NCI-H1436 treated with DMSO at 0.1 percent for 48 hours (cell line): ENCODE measurements at regions not wholly inside any gene's neighbourhood (a gene's known extent, or its start where the extent isn't known, plus 50 kb on each side); places are given as distances from the start of the nearest gene placed in this dataset.
"Not testable (repeated sequence)": the region's sequence is repeated elsewhere in the genome, so short reads cannot be mapped to it uniquely, and the experiment has no call there.

ENCODE experiments used
- DNase-seq: peaks from one replicate; lab custom pipeline; 2025; lab: John Stamatoyannopoulos, UW

DNA sequence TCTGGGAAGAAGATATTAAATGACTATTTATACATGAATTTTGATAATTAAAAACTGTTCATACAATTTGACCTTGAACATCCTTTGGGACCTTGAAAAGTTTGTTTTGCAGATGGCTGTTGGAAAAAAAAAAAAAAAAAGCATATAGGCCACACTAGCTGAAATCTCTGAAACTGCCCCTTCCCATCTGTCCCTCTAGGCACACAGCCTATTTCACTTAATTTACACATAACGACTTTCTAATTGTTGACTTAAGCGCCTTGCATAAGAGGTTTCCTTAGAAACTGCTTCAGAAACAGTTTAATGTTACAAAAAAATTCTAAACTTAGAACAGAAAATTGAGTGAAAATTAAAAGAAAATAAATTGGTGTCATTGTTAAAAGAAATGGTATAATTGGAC lies 131.0 kb downstream of the COX18 start:
- DNase-seq, result no peak

DNA sequence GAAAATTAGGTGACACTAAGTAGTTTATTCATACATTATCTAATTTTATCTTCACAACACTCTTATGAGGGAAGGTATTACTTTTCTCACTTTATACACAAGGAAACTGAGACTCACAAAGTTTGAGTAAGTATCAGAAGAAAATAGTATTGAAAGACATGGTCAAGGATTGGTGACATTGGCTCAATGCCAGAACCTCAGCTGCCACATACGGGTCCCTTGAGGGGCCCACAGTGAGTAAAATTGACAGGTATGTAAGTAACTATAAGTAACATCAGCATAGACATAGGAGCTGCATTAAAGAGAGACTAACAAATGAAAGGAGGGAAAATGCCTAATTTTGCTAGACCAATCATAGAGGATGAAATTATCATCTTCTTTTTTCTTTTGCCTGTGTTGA lies 134.1 kb downstream of the COX18 start:
- DNase-seq, result no peak

DNA sequence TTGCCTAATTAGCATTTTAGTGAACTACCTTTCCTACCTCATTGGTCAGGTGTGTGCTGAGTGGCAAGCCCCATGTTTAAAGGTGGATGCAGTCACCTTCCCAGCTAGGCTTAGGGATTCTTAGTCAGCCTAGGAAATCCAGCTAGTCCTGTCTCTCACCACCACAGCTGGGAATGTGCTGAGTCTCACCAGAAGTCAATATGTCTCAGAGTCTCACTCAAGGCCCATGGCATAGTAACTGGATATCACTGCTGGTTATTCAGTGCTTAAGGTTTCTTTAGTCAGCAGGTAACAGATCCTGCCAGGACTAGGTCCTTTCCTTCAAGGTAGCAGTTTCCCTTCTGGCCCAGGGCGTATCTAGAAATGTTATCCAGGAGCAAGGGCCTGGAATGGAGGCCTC lies 136.5 kb downstream of the COX18 start:
- no peak for DNase-seq

DNA sequence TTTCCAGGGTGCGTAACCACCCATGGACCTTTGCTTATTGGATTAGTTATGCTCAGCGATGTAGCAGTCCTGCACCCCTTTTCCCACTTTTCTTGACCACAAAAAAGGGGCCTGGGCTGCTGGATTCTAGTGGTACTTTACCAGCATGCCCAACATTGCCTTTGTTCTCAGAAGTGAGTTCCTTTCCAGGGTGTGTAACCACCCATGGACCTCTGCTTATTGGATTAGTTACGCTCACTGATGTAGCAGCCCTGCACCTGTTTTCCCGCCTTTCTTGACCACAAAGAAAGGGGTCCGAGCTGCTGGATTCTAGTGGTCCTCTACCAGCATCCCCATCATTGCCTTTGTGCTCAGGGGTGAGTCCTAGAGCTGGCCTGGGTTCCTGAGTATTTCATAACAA lies 138.2 kb downstream of the COX18 start:
- no peak for DNase-seq

DNA sequence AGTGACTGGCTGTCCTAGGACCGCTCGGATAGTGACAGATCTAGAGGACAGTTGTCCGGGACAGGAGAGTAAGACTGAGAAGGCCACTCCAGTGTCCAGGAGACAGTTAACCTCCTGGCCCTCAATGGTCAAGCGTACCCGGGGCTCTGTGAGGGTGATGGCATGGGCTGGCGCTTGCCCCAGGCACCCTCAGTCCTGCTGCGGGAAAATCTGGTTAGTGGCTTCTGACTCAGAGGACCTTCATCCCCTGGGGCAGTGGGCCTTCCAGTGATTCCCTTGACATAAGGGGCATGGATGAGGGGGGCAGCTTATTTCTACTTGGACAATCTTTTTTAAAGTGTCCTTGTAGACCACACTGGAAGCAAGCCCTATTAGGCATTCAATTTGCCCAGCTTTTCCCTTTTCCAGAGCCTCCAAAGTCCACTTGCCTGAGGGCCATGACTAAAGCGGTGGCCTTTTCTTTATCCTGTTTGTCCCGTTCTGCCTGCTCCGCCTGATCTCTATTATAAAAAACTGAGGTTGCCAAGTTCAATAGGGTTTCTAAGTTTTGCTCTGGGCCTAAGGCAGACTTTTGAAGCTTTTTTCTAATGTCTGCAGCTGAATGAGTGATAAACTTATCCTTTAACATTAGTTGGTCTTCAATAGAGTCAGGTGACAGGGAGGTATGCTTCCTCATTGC lies 139.8 kb downstream of the COX18 start:
- not testable (repeated sequence) for DNase-seq

DNA sequence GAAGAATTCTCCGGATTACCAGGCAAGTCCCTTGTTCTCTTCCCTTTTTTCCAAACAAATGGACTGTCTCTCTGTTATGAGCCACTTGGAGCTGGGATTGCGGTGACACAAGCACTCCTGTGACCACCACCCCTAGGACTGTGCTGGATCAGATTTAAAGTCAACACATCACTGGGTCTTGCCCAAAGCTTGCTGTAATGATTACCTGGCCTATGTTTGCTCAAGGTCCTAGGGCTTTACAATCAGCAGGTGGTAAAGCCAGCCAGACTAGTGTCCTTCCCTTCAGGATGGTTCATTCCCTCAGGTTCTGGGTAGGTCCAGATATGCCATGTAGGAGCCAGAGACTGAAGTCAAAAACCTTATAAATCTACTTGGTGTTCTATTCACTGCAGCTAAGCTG lies 144.7 kb downstream of the COX18 start:
- DNase-seq, result no peak

DNA sequence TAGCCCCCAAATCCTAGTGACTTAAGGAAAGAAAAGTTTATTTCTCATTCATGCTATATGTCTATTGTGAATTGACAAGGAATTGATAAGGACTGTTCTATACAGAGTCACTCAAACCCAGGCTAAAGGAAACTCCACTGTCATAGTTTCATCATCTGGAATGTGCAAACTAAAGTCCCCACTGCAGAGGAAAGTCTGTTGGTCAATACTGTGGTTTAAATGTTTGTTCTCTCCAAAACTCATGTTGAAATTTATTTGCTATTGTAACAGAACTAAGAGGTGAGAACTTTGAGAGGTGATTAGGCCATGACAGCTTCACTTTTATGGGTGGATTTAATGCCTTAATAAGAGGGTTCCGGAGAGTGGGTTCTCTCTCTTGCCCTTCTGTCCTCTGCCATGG lies 149.6 kb downstream of the COX18 start:
- no peak for DNase-seq

DNA sequence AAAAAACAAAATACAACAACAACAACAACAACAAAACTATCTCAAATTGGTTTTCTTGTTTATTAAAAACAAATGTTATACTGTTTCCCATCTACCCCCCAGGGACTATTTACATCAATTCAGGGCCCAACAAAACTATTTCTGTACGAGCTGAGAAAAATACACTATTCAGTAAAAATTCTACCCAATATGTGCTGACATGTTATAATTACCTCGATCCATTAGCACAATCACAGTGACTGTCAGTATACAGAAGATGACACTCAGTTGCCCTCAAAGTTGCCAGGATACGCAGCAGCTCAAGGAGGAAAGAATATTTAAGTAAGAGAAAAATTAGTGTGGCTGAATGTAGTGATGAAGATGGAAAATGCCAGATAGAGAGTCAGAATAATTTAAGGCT lies 150.1 kb downstream of the COX18 start:
- no peak for DNase-seq

DNA sequence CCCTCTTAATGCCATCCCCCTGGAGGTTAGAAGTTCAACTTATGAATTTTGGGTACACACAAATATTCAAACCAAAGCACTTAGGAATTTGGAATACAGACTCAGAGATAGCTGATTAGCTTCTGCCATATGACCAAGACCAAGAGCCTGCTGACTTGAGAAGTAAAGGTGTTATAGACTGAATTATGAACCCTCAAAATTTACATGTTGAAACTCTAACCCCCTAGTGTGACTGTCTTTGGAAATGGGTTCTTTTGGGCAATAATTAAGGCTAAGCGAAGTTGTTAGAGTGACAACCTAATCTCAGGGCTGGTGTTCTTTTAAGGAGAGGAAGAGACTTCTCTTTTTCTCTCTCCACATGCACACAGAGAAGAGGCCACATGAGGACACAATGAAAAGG lies 151.2 kb downstream of the COX18 start:
- DNase-seq, result no peak

DNA sequence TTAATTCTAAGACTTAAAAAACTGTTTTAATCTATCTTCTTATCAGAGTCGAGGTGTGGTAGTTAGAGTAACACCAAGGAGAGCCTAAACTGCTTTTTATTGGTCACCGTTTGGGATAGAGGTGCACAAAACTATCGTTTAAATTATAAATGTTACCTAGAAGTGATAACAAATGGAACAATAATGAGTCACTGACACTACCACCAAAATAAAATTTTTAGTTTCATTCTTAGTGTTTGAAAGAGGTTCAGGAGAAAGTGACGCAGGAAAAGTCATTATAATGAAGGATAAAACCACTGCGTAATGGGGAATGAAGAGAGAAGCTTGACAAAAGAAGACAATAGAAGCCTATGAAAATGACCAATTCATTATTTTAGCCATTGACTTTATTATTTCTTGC lies 158.2 kb downstream of the COX18 start:
- no peak for DNase-seq

DNA sequence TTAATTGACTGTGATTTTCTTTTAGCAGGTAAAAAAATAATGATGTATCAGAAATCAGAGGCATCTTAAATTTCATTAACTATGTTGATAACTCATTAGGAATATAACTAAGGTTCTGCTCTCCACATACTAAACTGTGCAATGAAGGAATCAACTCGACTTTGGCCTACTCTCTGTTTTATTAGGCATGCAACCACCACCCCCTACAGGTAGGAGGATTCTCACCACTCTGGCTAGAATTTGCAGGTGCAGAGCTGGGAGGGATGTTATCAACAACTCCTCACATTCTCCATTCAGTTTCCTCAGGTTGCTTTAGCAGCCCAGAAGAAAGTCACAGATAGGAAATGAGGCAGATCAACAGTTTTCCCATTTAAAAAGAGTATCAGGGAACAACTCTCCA lies 160.1 kb downstream of the COX18 start:
- no peak for DNase-seq

DNA sequence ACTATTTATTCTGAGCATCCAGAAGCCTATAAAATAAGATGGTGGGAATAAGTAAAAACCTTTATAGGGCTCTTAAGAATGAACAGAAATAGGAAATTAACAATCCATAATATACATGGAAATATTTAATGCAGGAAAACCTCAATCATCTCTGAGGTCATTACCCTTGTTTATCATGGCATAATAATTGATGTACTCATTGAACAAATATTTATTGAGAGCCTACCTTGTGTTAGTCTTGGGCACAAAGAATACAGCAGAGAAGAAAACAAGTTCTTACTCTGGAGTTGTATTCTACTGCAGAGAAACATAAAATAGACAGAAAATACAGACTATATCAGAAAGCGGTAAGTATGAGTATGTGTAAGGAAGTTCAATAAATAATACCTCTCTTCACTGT lies 167.2 kb downstream of the COX18 start:
- DNase-seq, result no peak

DNA sequence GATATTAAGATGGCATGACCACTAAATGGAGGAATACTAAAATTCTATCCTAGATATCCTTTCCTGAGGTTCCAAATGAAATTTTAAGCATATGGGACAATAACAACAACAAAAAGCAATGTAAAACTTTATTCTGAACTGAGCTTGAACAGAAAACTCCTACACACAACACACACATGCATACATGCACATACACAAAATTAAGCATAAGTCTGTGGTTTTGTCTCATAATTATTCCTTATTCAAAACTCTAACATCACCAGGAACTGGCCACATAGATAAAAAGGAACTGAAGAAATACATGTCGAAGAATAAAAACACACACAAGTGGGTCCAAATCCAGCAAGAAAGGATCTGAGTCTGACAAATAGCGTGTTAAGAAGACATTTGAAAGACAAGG lies 168.0 kb downstream of the COX18 start:
- no peak for DNase-seq

DNA sequence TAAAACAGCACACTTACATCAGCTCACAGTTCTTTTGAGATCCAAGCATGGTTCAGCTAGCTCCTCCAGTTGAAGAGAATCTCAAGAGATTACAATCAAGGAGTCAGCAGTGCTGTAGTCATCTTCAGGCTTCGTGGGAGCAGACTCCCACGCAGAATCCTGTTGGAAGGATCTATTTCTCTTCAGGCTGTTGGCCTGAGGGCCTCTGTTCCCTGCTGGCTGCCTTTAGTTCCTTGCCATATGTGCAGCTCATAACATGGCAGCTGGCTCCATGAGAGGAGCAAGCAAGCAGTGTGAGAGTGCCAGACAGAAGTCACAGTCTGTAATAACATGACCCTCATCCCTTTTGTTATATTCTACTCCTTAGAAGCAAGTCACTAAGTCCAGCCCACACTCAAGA lies 168.6 kb downstream of the COX18 start:
- no peak for DNase-seq

DNA sequence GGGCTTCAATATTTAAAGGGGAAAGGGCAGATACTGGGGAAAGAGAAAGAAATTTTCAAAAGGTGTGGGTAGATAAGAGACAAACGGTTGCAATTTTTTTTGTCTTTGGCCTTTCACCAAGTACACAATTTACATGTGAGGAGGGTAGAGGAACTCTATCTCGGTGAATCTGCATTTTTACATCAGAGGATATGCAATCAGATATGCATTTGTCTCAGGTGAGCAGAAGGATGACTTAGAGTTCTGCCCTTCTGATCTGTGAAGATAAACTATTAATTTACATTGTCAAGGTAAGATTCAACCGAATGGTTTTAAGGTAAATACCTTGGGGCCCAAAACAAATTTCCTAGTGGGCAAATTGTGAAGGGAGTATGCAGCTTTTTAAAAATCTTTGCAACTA lies 169.9 kb downstream of the COX18 start:
- DNase-seq, result no peak

DNA sequence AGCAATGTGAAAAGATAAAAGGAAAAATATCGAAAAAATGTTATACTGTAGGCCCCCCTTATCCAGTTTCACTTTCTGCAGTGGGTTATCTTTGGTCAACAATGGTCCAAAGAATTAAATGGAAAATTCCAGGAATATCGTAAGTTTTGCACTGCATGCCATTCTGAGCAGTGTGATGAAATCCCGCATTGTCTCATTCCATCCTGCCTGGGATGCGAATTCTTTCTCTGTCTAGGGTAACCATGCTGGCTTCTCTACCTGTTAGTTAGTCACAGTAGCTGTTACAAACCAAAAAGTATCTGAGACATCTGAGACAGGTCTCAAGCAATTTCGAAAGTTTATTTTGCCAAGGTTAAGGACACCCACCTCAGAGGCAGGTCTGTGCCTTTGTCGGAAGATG lies 170.3 kb downstream of the COX18 start:
- DNase-seq, result no peak

DNA sequence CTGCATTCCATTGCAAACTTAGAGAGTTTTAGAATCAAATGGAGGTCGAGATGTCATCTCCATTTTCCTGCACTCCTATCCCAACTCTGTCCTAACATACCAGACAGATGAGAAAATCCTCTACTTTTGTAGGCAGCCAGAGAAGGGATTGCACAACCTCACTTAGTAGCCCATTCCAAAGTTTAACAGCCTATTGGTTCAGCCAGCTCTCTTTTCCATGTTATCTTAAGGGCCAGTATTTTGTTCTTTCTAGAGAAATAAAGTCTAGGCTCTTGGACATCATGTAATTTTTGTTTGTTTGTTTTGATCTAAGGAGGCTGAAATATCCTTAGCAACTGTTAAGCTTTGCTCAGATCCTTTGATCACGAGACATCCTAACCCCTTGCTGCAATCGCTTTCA lies 173.0 kb downstream of the COX18 start:
- no peak for DNase-seq

DNA sequence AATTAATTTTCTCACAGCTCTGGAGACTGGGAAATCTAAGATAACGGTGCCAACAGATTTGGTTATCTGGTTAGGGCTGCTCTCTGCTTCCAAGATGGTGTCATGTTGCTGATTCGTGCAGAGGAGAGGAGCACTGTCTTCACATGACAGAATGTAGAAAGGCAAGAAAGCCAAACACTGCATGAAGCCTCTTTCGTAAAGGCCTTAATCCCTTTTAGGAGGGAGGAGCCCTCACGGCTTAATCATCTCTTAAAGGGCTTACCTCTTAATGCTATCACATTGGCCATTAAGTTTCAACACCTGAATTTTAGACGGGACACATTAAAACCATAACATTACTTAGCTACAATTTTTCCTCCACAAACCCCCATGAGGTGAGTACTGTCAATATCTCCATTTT lies 174.1 kb downstream of the COX18 start:
- DNase-seq, result no peak

DNA sequence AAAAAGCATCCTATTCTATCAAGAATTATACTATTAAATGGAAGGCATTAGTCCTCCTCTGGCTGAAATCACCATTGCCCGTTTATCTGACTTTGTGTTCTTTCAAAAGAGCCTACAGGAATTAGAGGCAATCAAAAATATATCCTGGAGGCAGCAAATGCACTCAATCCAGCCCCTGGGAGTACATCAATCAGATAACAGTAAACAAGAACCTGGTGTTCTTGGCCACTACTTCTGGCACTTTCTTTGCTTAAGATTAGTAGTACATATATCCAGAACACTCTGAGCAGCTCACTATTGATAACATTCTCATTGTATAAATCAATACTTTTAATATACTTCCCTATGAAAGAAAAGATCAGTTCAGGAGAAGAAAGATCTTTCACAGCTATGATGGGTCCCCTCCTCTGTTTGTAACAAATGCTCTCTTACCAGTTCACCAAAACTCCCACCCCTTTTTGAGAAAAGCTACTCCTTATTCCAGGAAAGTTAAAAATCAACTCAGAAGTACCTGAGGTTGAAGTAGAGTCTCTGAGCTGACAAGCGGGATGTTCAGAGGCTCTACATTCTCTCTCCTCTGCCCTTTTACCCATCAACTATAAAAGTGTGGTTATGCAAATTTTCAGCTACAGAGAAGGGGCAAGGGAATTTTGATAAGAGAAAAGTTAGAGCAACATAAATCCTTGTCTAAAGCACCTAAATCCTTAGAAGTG lies 176.0 kb downstream of the COX18 start:
- no peak for DNase-seq

DNA sequence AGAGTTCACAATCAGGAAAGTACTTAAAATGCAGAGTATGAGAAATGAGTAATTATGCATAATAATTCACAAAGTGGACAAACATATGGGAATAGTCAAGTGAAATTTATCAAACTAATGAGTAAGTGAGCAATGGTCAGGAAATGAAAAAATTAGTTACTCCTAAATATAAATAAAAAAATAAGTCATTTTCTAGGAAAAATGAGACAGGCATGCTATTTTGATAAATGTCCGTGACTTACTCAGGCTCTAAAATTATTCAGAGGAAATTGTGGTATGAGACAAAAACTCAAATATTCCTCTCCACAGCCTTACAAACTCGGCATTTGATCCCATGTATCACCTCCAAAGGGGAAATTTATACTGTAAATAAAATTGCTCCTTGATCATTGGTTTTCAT lies 181.2 kb downstream of the COX18 start:
- DNase-seq, result no peak

DNA sequence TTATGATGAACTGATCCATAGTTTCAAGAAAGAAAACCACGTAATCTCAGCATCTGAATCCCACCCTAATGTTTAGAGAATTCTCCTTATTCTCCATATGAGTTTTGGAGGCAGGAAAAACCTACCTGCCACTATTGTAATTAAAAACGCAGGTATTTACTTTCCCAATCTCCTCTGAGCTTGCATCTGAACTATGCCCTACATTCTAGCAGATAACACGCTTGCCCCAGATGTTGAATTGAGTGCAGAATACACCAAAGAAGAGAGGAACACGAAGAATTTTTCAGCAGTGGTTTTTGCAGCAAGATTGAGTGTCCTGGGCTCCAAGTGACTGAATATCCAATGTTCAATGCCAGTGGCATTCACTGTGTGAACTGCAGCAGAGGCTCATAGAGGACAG lies 182.4 kb downstream of the COX18 start:
- DNase-seq, result no peak

DNA sequence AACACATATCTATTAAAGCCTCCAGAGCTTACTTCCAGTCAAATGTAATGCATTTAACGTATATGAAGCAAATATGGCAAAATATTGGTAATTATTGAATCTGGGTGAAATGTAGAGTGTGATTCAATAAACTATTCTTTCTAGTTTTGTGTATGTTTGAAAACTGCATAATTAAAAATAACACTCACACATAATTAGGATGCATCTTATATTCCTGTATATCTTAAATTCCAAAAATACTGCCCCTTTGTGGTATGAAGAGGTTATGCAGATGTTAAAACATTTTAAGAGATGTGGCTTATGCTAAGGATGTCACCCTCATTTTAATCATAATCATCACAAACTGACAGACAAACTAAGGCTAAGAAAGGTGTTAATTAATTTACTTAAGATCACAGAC lies 182.9 kb downstream of the COX18 start:
- no peak for DNase-seq

DNA sequence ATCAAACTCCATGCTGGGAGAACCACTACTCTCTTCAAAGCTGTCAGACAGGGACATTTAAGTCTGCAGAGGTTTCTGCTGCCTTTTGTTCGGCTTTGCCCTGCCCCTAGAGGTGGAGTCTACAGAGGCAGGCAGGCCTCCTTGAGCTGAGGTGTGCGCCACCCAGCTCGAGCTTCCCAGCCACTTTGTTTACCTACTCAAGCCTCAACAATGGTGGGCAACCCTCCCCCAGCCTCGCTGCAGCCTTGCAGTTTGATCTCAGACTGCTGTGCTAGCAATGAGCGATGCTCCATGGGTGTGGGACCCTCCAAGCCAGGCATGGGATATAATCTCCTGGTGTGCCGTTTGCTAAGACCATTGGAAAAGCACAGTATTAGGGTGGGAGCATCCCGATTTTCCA lies 185.3 kb downstream of the COX18 start:
- not testable (repeated sequence) for DNase-seq

DNA sequence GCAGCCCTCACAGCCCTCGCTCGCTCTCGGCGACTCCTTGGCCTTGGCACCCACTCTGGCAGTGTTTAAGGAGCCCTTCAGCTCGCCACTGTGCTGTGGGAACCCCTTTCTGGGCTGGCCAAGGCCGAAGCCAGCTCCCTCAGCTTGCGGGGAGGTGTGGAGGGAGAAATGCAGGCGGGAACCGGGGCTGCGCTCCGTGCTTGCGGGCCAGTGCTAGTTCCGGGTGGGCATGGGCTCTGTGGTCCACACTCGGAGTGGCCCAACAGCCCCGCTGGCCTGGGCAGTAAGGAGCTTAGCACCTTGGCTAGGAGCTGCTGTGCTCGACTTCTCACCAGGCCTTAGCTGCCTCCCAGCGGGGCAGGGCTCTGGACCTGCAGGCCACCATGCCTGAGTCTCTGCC lies 192.6 kb downstream of the COX18 start:
- DNase-seq, result no peak
